HG02884 (cell line): ENCODE measurements at regions not wholly inside any gene's neighbourhood (a gene's known extent, or its start where the extent isn't known, plus 50 kb on each side); places are given as distances from the start of the nearest gene placed in this dataset.

Experiments
- ATAC-seq: cut with Tn5 transposase; IDR thresholded peaks from one replicate; pipeline ENCODE4 v1.9.1; 2021; ENCODE audit warnings: mild to moderate bottlenecking, moderate library complexity; ENCODE audit not compliant: unreplicated experiment

- ATAC-seq, result no peak
These were observed 460.0 kb upstream of the FAM241A start for GRCh38 chr4:111685205-111685604.

DNA sequence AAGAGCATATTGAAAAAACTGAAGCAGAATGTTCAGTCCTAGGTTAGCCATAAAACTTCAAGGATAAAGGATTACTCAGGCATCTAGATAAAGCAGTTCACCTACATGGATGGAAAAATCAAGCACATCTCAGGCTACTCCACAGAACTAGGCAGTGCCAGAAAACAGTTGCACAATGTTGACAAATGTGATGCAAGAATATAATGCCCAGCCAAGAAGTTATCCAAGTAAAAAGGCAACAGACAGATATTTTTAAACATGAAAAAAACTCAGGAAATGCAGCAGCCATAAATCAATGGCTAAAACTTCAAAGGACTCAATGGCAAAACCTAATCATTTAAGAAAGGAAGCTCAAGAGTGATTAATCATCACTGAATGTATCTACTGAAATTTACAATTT lies 456.0 kb upstream of the FAM241A start:
- ATAC-seq, result no peak

DNA sequence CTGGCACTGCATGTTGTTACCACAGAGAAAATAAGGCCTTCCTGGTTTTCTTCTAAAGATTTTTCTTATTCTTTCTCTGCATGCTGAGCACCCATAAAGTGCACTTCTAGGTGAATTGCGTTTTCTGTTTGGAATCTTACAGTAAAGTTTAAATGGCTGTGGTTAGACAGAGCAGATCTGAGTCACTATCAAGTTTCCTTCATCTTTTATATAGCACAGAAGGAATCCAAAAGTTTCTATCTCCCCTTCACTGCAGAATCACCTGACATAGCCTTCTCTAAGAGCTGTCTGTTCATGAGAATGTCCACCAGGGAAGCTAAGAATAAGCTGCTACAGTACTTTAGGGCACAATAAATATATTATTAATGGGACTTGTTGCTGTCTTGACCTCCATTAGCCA lies 455.5 kb upstream of the FAM241A start:
- ATAC-seq, result no peak

- ATAC-seq, result no peak
These were observed 451.5 kb upstream of the FAM241A start for GRCh38 chr4:111693758-111694157.

- ATAC-seq, result no peak
These were observed 449.6 kb upstream of the FAM241A start for GRCh38 chr4:111695677-111696076.

- ATAC-seq, result no peak
These were observed 448.7 kb upstream of the FAM241A start for GRCh38 chr4:111696505-111696904.

DNA sequence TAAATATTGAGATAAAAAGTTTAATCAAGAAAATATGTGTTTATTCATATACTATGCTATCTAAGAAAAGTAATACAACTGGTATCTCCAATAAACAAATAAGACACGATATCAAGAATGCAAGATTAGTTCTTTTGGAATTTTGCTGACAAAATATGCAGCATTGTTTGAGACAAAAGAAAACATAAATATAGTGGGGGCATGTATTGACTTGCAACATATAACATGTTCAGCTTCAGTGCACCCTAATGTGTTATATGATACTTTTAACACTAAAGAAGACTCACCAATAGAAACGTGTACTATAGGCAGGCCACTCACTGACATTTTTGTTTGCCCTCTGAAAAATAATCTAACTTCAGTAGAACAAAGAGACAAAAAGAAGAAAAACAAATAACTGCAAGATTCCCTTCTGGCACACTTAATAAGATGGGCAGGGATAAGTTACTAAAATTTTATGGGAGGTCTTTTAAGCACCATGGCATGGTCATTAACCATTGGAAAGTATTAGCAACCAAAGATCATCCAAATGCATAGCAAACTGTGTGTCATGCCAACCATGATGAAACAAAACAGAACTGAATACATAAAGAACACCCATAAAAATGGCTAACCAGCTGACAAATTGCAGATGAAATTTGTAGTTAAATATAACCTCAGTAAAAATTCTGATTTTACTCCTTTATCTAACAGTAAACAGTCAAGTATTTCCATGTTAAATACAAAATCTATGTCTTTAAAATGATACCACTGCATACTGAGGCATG lies 447.9 kb upstream of the FAM241A start:
- no peak for ATAC-seq

DNA sequence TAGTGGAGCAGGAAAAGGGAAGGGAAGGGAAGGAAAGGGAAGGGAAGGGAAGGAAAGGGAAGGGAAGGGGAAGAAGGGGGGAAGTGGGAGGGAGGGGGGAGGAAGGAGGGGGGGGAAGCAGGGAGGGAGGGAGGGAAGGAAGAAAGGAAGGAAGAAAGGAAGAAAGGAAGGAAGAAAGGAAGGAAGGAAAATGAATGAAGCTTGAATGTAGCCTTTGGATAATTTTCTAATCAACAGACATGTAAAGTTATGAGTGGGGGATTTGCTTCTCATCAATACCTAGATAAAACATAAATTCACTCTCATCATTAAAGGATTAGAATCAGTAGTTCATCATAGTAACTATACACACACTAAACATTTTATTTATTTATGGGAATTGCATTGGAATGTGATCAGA lies 446.9 kb upstream of the FAM241A start:
- no peak for ATAC-seq

GRCh38 chr4:111699165-111699564 lies 446.1 kb upstream of the FAM241A start:
- no peak for ATAC-seq

GRCh38 chr4:111701102-111701501 lies 444.2 kb upstream of the FAM241A start:
- no peak for ATAC-seq

DNA sequence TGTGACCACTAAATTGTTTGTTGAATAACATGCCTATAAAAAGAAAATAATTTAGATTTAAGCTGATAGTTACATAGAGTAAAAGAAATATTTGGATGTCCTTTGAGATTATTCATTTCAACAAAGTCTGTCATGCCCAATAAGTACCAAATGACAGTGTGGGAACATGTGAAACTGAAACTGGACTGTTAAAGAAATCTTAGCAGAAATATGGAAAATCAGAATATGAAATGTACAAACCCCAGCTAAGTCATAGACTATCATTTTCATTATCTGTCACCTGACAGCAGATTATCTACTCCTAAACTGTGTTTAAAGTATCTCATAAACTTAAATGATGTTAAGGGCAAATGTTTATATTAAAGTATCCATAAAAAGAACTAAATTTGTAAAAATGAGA lies 437.8 kb upstream of the FAM241A start:
- ATAC-seq, result no peak

GRCh38 chr4:111712093-111712677 lies 433.1 kb upstream of the FAM241A start:
- no peak for ATAC-seq

- ATAC-seq, result no peak
These were observed 432.0 kb upstream of the FAM241A start for GRCh38 chr4:111713276-111713675.

DNA sequence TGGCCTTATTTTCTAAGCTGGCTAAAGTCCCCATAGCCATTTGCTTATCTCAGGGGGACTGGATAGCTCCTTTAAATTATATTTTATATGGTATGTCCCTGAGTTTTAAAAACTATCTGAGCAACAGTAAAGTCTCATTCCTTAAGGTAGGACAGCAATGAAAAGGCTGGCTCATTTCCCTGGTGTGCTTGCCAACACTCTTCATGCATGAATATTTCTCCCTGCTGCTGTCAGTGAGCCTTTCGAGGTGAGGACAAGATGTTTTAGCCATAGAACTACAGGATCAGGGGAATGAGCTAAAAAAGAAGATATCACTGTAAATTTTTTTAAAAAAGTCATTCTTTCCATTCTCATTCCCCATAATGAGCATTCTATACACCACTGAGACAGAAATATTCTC lies 427.3 kb upstream of the FAM241A start:
- ATAC-seq, result no peak

DNA sequence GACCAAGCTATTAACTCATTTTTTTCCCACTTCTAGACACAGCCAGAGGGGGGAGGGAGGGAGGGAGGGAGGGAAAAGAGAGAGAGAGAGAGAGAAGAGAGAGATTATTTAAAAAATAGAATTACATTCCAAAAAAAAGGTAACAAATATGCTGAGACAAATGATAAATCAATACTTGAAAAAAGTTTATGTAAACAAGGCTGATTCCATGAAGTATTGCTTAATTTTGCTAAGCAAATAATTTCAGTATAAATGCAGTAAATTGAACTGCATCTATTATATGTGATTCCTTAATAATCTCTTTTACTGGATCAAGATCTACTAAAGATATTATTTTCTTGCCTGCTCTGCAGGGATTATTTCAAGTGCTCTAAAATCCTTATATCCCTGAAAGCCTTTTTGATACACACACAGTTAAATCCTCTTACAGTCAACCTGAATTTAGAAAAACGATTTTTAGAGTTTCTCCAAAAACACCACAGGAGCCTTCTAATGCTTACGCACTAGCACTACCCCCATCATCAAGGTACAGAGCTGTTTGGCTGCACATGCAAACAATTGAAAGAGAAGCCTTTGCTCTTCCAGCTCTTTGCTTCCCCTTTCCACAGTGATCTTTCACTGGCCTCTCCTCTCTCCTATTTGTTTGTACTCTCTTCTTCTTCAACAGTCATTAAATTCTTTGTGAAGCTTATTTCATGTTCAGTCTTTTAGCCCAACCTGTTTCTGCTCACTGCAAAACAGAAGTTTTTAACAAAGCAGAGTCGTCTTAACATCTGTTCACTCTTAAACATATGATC lies 426.3 kb upstream of the FAM241A start:
- ATAC-seq, result no peak

DNA sequence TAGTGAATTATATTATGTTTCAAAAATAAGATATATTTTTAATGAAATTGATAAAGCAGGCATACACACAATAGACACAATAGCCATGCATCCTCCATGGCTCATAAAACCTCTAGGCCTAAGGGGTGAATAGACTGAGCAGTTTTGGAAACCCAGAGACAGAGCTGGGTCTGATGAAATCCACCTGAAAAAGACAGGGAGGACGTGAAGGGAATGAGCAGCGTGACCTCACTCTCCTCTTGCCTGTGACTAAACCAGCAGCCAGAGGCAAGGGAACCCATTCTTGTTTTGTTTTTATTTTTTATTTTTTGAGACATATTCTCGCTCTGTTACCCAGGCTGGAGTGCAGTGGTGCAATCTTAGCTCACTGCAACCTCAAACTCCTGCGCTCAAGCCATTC lies 424.4 kb upstream of the FAM241A start:
- no peak for ATAC-seq

- no peak for ATAC-seq
These were observed 423.0 kb upstream of the FAM241A start for GRCh38 chr4:111722213-111722720.

DNA sequence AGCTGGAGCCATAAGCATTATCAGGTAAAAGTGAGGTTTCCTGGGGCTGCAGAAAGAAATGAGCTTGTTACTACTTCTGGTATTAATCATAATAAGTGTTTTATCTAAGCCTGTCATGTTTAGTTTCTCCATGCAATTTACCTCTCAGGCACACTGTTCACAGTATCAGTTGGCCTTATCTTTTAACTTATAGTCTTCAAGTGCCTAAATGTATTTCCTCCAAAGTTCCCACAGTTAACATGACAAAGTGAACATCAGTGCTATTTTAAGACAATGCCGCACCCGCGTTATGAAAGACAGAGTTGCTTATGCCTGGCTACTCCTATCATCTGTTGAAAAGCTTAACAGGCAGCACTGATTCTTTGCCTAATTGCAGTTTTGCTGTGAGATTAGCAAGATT lies 408.7 kb upstream of the FAM241A start:
- no peak for ATAC-seq

DNA sequence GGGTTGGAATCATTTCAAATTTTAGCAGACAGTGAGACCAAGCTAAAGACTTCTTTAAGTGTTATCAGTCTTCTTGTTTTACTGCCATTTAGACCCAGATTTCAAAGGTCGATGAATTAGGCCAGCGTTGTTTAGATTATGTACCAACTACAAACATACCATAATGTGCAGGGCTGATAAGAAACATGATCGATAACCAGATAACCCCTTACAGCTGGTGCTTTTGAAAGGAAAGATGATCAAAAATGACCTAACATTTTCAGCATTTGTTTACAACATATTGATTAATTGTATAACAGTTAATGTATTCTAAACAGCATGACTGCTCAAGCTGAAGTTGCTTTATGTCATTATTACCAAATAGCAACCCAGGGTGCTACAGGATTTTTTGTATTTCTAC lies 400.4 kb upstream of the FAM241A start:
- ATAC-seq, result no peak

GRCh38 chr4:111748157-111748556 lies 397.1 kb upstream of the FAM241A start:
- ATAC-seq, result no peak

GRCh38 chr4:111754003-111754402 lies 391.3 kb upstream of the FAM241A start:
- ATAC-seq, result no peak

- no peak for ATAC-seq
These were observed 389.7 kb upstream of the FAM241A start for GRCh38 chr4:111755571-111755970.
